ENCODE measurements at regions not wholly inside any gene's neighbourhood (a gene's known extent, or its start where the extent isn't known, plus 50 kb on each side); places are given as distances from the start of the nearest gene placed in this dataset.

DNA sequence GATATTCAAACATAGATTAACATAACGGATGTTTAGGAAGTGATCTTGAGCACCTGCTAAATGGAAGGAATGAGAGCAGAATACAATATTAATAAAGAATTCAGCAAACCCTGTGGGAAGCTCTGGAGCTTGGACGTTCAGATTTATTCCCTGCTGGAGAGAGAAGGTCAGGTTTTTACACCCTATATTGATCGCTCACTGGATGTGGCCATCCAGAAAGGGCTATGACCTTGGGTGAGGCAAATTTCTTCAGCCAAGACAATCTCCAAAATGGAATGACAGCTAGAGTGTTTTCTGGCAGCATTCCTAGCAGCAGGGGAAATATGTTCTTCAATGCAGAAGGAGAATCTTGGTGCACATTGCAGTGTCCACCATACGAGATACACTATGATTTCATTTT is 288.3 kb downstream of the IRS1 start:
- ChIA-PET POLR2A (no interaction called here), CTCF (interaction anchor here (0.7 kb wide), 1 partner anchor 13 kb away, joined by 3 read pairs; no protein-coding TSS in a partner anchor)
- no peak overlapping the region for H3K27ac Mint-ChIP-seq

GRCh38 chr2:226508683-226509082 is 290.9 kb downstream of the IRS1 start:
- Mint-ChIP-seq H3K27ac (no peak overlapping the region), H3K36me3 (ENCODE audit: low read depth) (no peaks in the 10 kb centered on the region), H3K4me1 (no peaks in the 10 kb centered on the region), H3K9me3 (no peaks in the 10 kb centered on the region), H3K4me3 (no peak overlapping the region), H3K27me3 (peaks cover 2% of the 10 kb centered on the region)
- no peak for DNase-seq
- ChIA-PET POLR2A (no interaction called here), CTCF (no interaction called here)

More for the DNA sequence above, 288.3 kb downstream of the IRS1 start:
- Mint-ChIP-seq H3K9me3 (no peaks in the 10 kb centered on the region), H3K4me3 (no peak overlapping the region), H3K4me1 (no peaks in the 10 kb centered on the region), H3K36me3 (ENCODE audit: low read depth) (no peaks in the 10 kb centered on the region), H3K27me3 (peaks cover 2% of the 10 kb centered on the region)
- no peak for DNase-seq

DNA sequence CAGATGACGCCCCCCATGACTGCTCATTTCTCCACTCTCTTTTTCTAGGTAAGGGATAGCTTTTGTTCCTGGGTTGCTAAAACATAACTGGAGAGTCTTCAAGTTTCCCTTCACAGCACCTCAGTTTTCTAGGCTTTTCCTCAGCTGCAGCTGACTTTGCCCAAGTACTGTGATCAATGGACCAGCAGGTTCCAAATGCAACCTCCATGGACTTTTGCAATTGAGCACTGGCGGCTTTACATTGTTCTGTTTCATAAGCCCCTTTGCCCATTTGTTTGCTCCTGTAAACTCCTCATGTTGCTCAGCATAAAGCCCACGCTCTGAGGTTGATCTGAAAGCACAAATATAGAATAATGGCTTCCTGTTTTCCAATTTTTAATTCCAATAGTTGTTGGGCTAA is 291.6 kb downstream of the IRS1 start:
- peaks cover 2% of the 10 kb centered on the region for H3K27me3 Mint-ChIP-seq
- no peak for DNase-seq
- CTCF ChIA-PET, result no interaction called here
- no peaks in the 10 kb centered on the region for H3K4me1 Mint-ChIP-seq
- H3K4me3 Mint-ChIP-seq, result no peak overlapping the region
- no peak overlapping the region for H3K27ac Mint-ChIP-seq
- no peaks in the 10 kb centered on the region for H3K9me3 Mint-ChIP-seq
- POLR2A ChIA-PET, result no interaction called here
- no peaks in the 10 kb centered on the region for H3K36me3 Mint-ChIP-seq (ENCODE audit: low read depth)

DNA sequence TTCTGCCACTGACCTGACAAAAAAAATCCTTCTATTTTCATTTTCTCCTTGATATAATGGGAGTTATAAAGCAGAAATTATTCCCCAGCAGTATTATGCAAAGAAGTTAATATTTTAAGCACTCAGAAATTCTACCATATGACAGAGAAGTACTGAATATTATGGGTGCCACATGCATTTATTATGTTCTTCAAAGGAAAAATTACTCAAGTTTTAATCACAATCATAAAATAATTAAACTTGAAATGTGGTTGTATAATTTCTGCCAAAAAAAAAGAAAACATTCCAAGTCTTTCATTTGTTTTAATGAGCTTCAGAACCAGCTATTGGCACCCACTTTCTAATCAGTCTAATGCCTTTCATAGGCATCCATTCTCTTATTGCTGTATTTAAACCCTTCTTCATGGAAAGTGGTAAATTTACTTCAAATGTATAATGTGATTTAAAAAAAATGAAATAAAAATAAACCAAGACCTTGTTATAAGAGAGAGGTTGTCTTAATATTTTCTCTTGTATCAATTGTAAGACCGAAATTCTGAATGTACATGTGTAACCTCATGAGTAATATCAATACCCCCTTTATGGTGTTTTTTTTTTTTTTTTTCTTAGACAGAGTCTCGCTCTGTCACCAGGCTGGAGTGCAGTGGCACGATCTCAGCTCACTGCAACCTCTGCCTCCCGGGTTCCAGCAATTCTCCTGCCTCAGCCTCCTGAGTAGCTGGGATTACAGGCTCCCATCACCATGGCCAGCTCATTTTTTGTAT is 302.3 kb downstream of the IRS1 start:
- Mint-ChIP-seq H3K9me3 (no peaks in the 10 kb centered on the region), H3K27me3 (no peaks in the 10 kb centered on the region), H3K36me3 (ENCODE audit: low read depth) (no peaks in the 10 kb centered on the region), H3K27ac (no peak overlapping the region), H3K4me3 (no peak overlapping the region), H3K4me1 (no peaks in the 10 kb centered on the region)
- no peak for DNase-seq
- ChIA-PET POLR2A (no interaction called here), CTCF (no interaction called here)

DNA sequence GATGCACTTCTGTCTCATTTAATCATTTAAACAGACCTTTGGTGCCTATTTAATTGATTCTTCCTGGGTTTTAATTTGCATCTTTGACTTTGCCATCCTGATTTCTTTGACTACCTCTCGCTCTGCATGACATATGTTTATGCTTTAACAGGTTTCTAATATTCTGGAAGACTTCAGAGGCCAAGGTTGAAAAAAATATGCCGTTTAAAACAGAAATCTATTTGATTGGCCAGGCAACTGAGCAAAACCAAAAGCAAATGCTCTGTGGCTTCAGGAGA is 303.4 kb downstream of the IRS1 start:
- ChIA-PET CTCF (no interaction called here), POLR2A (no interaction called here)
- no peak overlapping the region for H3K4me3 Mint-ChIP-seq
- H3K36me3 Mint-ChIP-seq (ENCODE audit: low read depth), result no peaks in the 10 kb centered on the region
- H3K9me3 Mint-ChIP-seq, result no peaks in the 10 kb centered on the region
- H3K4me1 Mint-ChIP-seq, result no peaks in the 10 kb centered on the region
- no peaks in the 10 kb centered on the region for H3K27me3 Mint-ChIP-seq
- DNase-seq, result no peak
- H3K27ac Mint-ChIP-seq, result no peak overlapping the region

GRCh38 chr2:226495466-226496272 is 304.0 kb downstream of the IRS1 start:
- H3K27me3 Mint-ChIP-seq, result no peaks in the 10 kb centered on the region
- POLR2A ChIA-PET, result no interaction called here
- no peak overlapping the region for H3K4me3 Mint-ChIP-seq
- H3K4me1 Mint-ChIP-seq, result no peaks in the 10 kb centered on the region
- CTCF ChIA-PET, result no interaction called here
- no peak for DNase-seq
- no peaks in the 10 kb centered on the region for H3K36me3 Mint-ChIP-seq (ENCODE audit: low read depth)
- H3K27ac Mint-ChIP-seq, result no peak overlapping the region
- no peaks in the 10 kb centered on the region for H3K9me3 Mint-ChIP-seq

DNA sequence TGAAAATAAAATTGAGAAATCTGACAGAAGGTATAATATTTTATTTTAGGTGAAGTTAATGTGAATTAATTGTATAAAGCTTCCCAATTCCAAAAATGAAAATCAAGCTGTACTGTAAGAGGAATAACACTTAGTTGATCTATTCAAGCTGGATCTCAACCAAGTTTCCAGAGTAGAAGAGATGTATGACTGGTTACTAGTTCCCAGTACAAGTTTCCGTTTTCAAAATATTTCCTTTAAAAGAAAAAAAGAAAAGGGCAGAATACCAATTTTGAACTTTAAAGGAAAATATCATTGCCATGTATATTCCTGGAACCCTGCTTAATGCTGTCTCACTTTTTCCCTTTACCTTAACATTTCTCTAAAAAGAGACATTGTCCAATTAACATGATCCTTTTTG is 308.5 kb downstream of the IRS1 start:
- no peaks in the 10 kb centered on the region for H3K36me3 Mint-ChIP-seq (ENCODE audit: low read depth)
- DNase-seq, result no peak
- ChIA-PET CTCF (no interaction called here), POLR2A (no interaction called here)
- H3K4me1 Mint-ChIP-seq, result no peaks in the 10 kb centered on the region
- H3K9me3 Mint-ChIP-seq, result no peaks in the 10 kb centered on the region
- no peaks in the 10 kb centered on the region for H3K27me3 Mint-ChIP-seq
- no peak overlapping the region for H3K4me3 Mint-ChIP-seq
- H3K27ac Mint-ChIP-seq, result no peak overlapping the region

DNA sequence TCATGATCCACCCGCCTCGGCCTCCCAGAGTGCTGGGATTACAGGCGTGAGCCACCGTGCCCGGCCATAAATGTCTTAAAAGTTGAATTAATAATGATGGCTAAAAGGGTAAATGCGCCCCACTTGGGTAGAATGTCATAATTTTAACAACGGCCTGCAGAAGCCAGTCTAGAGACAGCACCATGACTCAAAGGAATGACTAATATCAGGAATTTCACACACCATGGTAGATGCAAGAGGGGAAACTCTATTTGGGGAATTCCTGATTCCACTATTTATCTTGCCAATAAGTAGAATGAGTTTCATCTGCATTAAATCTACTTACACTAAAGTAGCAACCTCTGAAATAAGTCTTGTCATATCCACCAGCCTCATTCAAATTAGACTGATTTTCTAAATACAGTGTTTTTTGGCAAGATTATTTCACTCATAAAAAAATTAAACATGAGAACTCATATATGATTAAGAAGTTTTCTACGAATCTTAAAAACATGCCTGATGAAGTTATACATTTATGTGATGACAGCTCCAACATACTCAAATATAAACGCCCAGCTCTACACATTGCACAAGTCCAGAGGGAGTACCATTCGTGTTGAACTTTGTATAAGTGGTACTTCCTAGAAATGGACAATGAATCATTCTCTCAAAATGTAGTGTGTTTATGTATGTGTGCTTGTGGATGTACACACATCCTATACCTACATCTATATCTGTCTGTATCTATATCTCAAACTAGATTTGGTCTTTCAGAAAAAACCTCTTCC is 309.7 kb downstream of the IRS1 start:
- CTCF ChIA-PET, result no interaction called here
- H3K4me3 Mint-ChIP-seq, result no peak overlapping the region
- no peaks in the 10 kb centered on the region for H3K27me3 Mint-ChIP-seq
- H3K4me1 Mint-ChIP-seq, result no peaks in the 10 kb centered on the region
- no peaks in the 10 kb centered on the region for H3K36me3 Mint-ChIP-seq (ENCODE audit: low read depth)
- no peak for DNase-seq
- H3K27ac Mint-ChIP-seq, result no peak overlapping the region
- POLR2A ChIA-PET, result no interaction called here
- no peaks in the 10 kb centered on the region for H3K9me3 Mint-ChIP-seq

DNA sequence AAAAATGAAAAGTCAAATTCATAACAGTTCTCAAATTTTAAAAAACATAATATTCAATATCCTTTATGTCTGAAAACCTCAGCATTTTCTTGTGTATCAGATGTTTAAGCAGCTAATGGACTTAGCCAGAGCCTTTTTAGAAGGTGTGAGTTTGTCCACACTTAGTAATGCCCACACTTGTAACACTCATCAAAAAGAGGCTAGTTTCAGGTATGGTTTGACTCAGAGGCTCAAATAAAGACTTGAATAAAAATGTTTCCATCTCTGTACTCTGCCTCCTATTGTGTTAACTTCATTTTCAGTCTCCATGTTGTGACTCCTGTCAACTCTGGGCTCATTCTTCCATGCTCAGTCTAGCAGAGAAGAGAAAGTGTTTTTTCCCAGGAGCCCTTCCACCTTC is 311.6 kb downstream of the IRS1 start:
- ChIA-PET CTCF (no interaction called here), POLR2A (no interaction called here)
- Mint-ChIP-seq H3K36me3 (ENCODE audit: low read depth) (no peaks in the 10 kb centered on the region), H3K27ac (no peak overlapping the region), H3K4me3 (no peak overlapping the region), H3K27me3 (peaks cover 7% of the 10 kb centered on the region), H3K9me3 (no peaks in the 10 kb centered on the region), H3K4me1 (no peaks in the 10 kb centered on the region)
- DNase-seq, result no peak

GRCh38 chr2:226487573-226487972 is 312.0 kb downstream of the IRS1 start:
- H3K27me3 Mint-ChIP-seq, result peaks cover 7% of the 10 kb centered on the region
- no peaks in the 10 kb centered on the region for H3K9me3 Mint-ChIP-seq

DNA sequence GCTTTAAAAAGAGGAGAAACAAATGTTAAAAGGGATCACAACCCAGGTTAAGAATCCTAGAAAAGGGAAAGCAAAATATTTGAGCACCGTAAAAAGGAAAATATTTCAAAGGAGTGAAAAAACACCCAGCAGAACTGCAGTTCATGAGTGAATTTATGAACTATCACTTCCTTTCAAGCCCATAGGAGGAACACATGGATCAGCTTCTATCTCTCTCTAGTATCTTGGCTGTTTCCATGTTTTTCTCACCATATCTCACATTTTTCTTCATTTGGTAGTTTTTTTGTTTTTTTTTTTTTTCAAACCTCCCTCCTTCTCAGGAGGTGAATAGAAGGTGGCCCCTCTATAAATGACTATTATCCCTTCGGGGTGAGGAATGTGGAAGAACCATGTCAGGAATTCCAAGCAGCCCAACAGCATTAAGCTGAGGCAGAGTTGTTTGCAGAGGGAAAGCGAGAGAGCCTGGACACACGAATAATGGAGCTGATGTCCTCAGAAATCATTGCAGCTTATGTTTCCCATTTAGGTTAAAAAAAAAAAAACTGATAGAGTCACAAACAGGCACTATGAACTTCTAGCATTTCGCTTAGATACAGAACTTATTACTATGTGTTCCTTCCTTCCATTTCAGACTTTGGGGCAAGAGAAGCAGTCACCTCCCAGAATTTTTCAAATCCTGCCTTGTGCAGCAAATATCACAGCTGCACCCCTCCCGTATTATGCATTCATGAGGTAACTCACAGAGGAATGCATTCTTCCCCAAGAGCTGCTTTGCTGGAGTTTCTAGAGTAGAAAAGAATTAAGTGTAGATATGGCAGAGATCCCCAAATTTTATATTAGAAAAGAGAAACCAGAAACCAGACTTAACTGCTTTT is 315.6 kb downstream of the IRS1 start:
- Mint-ChIP-seq H3K4me1 (no peaks in the 10 kb centered on the region), H3K9me3 (no peaks in the 10 kb centered on the region), H3K27me3 (peaks cover 7% of the 10 kb centered on the region), H3K27ac (no peak overlapping the region), H3K36me3 (ENCODE audit: low read depth) (no peaks in the 10 kb centered on the region), H3K4me3 (no peak overlapping the region)
- DNase-seq, result no peak
- POLR2A ChIA-PET, result no interaction called here
- CTCF ChIA-PET, result no interaction called here

More at GRCh38 chr2:226487573-226487972, 312.0 kb downstream of the IRS1 start:
- POLR2A ChIA-PET, result no interaction called here
- DNase-seq, result no peak
- Mint-ChIP-seq H3K4me3 (no peak overlapping the region), H3K36me3 (ENCODE audit: low read depth) (no peaks in the 10 kb centered on the region), H3K27ac (no peak overlapping the region), H3K4me1 (no peaks in the 10 kb centered on the region)
- CTCF ChIA-PET, result no interaction called here

DNA sequence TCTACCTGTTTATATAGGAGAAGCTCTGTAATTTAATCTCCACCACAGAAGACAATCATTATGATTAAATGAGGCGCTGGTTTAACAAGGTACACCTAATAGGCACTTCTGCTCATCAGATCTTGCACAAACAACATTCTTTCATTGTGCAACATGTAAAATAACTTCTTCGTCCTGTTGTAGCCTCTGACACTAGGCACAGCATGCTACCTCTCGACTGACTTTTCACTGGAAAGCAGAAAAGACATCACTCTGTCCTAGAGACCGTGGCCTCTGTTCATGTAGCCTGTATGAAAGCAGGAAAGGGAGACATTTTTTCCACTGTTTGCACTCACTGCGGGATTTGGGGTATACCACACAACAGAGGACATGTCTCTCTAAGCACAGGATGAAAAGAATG is 316.5 kb downstream of the IRS1 start:
- CTCF ChIA-PET, result interaction anchor here (0.5 kb wide), 1 partner anchor 134 kb away, joined by 3 read pairs; no protein-coding TSS in a partner anchor
- no peaks in the 10 kb centered on the region for H3K4me1 Mint-ChIP-seq
- H3K36me3 Mint-ChIP-seq (ENCODE audit: low read depth), result no peaks in the 10 kb centered on the region
- H3K27me3 Mint-ChIP-seq, result peaks cover 7% of the 10 kb centered on the region
- DNase-seq, result no peak
- no peaks in the 10 kb centered on the region for H3K9me3 Mint-ChIP-seq
- POLR2A ChIA-PET, result no interaction called here
- no peak overlapping the region for H3K27ac Mint-ChIP-seq
- H3K4me3 Mint-ChIP-seq, result no peak overlapping the region

All from activated CD4-positive, alpha-beta T cell treated with anti-CD3 and anti-CD28 coated beads, Interleukin-2, amount 10 ng/mL, durations not matched to agents 7 days and 5 days (primary cell).